ENCODE measurements at regions not wholly inside any gene's neighbourhood (a gene's known extent, or its start where the extent isn't known, plus 50 kb on each side); places are given as distances from the start of the nearest gene placed in this dataset.

- no peak for DNase-seq (ENCODE audit: low read depth)
- no peak overlapping the region for H3K4me3 ChIP-seq (ENCODE audit: low read depth, low read length)
- TF ChIP-seq, protein P1, sequence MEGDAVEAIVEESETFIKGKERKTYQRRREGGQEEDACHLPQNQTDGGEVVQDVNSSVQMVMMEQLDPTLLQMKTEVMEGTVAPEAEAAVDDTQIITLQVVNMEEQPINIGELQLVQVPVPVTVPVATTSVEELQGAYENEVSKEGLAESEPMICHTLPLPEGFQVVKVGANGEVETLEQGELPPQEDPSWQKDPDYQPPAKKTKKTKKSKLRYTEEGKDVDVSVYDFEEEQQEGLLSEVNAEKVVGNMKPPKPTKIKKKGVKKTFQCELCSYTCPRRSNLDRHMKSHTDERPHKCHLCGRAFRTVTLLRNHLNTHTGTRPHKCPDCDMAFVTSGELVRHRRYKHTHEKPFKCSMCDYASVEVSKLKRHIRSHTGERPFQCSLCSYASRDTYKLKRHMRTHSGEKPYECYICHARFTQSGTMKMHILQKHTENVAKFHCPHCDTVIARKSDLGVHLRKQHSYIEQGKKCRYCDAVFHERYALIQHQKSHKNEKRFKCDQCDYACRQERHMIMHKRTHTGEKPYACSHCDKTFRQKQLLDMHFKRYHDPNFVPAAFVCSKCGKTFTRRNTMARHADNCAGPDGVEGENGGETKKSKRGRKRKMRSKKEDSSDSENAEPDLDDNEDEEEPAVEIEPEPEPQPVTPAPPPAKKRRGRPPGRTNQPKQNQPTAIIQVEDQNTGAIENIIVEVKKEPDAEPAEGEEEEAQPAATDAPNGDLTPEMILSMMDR (conservative IDR thresholded peaks at IDR 0.05; ENCODE audit: low read depth, low read length), result no peak
Measured at GRCh38 chr6:132003516-132004178, 52.5 kb upstream of the CCN2 start.
